ENCODE measurements at regions not wholly inside any gene's neighbourhood (a gene's known extent, or its start where the extent isn't known, plus 50 kb on each side); places are given as distances from the start of the nearest gene placed in this dataset.

GRCh38 chr6:71229477-71229876 is 59.1 kb upstream of the OGFRL1 start:
- no peak for TF ChIP-seq TAF1 (IDR thresholded peaks at IDR 0.05; ENCODE audit: borderline replicate concordance, insufficient read depth, low read length)
- no peak for TF ChIP-seq POLR2AphosphoS5 (IDR thresholded peaks at IDR 0.05; ENCODE audit: low read depth, low read length)
- no peak for TF ChIP-seq SIN3A (IDR thresholded peaks at IDR 0.05; ENCODE audit: borderline replicate concordance, insufficient read depth, low read length)

All from PFSK-1 (cell line).